Adrenal gland (tissue), 5 donors: ENCODE measurements at regions not wholly inside any gene's neighbourhood (a gene's known extent, or its start where the extent isn't known, plus 50 kb on each side); places are given as distances from the start of the nearest gene placed in this dataset.

Experiments
- CTCF ChIP-seq, 6 experiments: fragments of 450-650 bp in 4 of 6; fragments of 200-600 bp in 2 of 6; sonication (generic) in 1 of 6; IDR thresholded peaks; 1 replicate in 5 of 6; 2 replicates in 1 of 6; pipeline versions ENCODE4 v1.5.1 to v1.8.0; 2016 to 2021; ENCODE audit warnings: antibody characterized with exemption in 6 of 6, mild to moderate bottlenecking in 2 of 6, moderate library complexity in 1 of 6
- POLR2A ChIP-seq, 2 donors: fragments of 450-650 bp; IDR thresholded peaks; one replicate each; pipeline ENCODE4 v1.6.1; 2017; ENCODE audit warnings: antibody characterized with exemption in 2 of 2, mild to moderate bottlenecking in 2 of 2, moderate library complexity in 1 of 2
- donor health status: DM: no; HTN: no; CAD: no.

DNA sequence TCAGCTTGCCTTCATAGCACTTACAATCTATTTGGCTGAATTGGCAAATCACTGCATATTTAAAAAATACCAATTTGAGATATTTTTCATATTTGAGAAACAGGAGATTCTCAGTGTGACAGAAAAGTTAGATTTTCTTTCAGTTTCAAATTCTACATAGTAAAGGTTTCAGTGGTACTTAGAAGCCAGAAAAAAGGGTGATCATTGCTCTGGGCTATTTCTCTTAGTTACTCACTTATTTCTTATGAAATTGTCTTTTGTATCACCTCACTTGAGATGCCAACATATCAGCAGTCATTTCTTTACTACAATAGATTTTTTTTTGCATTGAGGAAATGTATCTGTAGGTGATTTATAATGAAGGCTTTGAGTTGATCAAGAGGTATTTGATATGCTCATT is 478.2 kb downstream of the GATA3 start:
- no peak for TF ChIP-seq CTCF (IDR thresholded peaks at IDR 0.05)
- no peak for TF ChIP-seq POLR2A (IDR thresholded peaks at IDR 0.05)
